ENCODE measurements at regions not wholly inside any gene's neighbourhood (a gene's known extent, or its start where the extent isn't known, plus 50 kb on each side); places are given as distances from the start of the nearest gene placed in this dataset.
A peak's percentile ranks its signal among the peaks of the same experiment; 100 is the strongest.
"Not testable (repeated sequence)": the region's sequence is repeated elsewhere in the genome, so short reads cannot be mapped to it uniquely, and the experiment has no call there.

DNA sequence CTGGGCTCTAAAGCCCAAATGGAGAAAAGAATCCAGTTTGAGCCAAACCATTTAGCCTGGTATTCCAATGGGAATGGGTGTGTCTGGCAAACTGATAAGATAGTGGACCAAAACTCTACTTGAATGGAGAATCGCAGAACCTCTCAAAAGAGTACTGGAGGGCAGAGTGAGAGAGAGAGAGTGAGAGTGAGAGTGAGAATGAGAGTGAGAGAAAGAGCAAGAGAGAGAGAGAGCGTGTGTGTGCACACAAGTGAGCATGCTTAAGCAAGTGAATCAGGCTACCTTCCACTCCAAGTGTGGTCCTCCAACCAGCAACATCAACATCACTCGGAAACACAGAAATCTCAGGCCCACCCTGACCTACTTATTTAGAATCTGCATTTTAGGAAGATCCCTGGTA, 58.8 kb downstream of the UQCRFS1 start:
- no peak for DNase-seq

DNA sequence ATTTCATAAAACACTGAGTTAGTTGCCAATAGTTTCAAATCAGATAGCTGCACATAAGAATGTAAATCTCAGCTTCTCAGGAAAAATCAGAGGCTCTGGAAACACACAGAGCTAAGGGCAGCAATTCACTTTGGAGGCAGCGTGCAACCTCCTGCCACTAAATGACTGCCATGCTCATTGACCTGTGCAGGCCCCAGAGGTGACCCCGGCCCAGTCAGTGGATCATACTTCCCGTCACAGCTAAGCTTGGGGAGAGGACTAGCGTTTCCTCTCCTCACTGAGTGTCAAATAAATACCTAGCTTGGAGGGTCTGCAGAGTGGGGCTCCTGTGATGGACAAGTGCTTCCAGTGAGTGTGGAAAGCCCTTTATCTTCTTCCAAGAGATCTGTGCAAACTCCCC, 67.2 kb downstream of the UQCRFS1 start:
- no peak for DNase-seq

DNA sequence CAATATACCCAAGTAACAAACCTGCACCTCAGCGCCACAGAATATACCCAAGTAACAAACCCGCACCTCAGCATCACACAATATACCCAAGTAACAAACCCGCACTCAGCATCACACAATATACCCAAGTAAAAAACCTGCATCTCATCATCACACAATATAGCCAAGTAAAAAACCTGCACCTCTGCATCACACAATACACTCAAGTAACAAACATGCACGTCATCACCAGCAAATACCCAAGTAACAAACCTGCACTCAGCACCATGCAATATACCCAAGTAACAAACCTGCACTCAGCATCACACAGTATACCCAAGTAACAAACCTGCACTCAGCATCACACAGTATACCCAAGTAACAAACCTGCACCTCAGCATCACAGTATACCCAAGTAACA, 69.8 kb downstream of the UQCRFS1 start:
- no peak for DNase-seq

DNA sequence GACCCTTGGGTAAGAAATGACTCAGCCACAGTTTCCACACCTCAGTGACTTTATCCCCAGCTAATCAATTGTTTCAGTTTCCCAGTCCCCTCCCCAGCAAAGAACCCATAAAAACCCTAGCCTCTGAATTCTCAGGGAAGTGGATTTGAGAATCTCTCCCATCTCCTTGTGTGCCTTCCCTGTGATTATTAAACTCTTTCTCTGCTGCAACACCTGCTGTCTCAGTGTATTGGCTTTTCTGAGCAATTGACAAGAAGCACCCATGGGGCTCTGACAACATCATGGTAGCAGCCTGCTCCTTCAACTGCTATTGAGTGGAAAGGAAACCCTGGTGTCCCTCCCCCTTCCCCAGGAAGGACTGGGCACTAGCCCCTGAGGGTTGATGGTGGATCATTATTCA, 73.7 kb downstream of the UQCRFS1 start:
- DNase-seq = no peak

DNA sequence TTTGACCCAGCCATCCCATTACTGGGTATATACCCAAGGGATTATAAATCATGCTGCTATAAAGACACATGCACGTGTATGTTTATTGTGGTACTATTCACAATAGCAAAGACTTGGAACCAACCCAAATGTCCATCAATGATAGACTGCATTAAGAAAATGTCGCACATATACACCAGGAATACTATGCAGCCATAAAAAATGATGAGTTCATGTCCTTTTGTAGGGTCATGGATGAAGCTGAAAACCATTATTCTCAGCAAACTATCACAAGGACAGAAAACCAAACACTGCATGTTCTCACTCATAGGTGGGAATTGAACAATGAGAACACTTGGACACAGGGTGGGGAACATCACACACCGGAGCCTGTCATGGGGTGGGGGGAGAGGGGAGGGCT, 74.7 kb downstream of the UQCRFS1 start:
- not testable (repeated sequence) for DNase-seq

DNA sequence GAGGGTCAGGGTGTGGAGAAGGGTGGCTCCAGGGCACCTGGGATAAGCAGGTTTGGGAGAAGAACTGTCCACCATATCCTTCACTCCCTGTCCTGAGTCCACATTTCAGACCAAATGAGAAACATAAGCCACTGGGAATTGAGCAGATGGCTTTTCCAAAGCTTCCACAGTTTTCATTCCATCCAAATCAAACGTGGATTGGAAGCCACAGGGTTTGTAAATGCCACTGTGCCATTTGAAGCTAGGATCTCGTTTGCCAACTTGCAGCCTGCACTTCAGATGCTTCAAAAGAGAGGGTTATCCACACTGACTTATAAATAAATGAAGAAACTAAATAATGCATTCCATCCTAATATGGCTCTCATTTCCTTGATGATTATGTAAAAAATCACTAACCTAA, 81.5 kb downstream of the UQCRFS1 start:
- no peak for DNase-seq

DNA sequence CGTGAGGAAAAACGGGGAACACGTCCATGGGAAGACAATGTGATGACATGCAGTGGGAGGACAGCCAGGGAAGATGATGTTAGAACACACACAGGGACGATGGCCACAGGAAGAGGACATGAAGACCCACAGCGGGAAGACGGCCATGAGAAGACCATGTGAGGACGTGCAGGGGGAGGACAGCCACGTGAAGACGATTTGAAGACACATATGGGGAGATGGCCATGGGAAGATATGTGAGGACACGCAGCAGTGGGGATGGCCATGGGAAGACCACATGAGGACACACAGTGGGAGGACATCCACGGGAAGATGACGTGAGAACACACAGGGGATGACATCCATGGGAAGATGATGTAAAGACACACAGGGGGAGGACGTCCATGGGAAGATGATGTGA, 83.8 kb downstream of the UQCRFS1 start:
- DNase-seq = no peak

DNA sequence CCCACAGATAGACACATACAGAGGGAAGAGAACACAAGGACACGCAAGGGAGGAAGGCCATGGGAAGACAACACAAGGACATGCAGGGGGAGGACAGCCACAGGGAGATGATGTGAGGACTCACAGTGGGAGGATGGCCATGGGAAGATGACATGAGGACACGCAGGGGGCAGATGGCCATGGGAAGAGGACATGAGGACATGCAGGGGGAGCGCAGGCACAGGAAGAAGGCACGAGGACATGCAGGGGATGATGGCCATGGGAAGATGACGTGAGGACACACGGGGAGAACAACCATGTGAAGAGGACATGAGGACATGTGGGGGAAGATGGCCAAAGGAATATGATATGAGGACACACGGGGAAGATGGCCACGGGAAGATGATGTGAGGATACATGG, 84.7 kb downstream of the UQCRFS1 start:
- no peak for DNase-seq

DNA sequence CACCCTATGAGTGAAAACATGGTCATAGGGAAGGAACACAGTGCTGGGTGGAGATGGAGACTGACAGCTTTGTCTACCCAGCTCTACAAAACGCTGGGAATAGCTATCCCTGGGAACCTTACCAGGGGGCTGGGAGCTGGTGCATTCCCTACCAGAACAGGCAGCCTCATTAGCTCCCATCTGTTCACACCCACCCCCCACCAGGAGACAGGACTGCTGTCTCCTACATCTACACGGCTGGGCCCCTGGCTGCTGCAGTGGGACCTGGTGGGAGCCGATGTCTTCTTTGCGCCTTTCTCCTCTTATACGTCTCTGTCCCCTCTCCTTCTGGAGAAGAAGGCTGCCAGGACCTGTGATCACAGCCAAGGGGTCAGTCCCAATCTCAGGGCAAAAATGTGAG, 90.8 kb downstream of the UQCRFS1 start:
- DNase-seq = no peak

DNA sequence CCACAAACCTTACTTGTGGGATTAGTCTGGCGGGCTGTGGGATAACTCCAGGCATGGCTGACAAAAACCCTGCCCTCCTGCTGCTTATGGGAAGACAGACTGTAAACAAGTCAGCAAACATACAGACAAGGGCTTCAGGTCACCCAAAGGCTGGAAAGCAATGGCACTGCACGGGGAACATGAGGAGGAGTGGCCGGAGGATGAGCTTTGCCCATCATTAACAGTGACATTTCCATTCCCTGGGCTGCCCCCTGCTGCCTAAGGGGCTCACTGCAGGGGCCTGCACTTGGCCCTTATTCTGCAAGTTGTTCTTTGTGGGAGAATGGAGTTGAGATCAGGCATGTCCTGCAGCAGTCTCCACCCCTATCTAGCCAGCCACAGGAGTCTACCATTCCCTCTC, 91.3 kb downstream of the UQCRFS1 start:
- DNase-seq = no peak

DNA sequence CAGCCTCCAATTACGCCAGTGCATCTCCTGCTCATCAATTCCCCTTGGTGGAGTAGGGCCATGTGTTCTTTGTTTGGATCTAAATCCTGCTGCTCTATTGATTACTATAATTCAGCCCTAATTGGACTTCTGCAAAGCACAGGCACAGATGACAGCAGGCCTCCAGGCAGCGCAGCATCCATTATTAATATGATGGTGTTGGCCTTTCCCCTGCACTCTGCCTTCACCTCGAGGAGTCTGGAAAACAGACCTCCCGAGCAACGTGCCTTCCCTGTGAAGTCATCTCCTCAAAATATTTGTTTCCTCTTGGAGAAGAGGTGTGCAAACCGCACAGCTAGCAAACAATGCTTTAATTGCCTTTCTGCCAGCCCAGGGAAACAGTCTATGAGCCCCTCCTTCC, 92.5 kb downstream of the UQCRFS1 start:
- DNase-seq = no peak

DNA sequence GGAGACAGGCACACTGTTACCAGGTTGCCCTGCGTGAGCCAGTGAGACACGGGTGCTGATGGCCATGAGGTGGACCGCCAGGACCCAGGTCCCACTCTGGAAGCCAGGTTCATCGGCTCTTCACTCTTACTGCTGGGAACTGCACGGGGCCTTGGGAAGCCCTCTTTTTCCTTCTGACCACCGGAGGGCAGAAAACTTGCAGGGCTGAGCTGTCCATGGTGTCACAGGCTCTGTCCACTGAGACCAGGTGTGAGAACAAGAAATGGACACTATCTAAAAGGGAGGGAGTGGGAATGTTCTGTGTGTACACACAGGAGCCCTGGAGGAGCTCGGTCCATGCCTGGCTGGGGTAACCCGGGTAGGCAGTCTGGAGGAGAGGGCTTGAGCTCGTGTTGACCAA, 93.4 kb downstream of the UQCRFS1 start:
- peak; percentile 15 for DNase-seq

DNA sequence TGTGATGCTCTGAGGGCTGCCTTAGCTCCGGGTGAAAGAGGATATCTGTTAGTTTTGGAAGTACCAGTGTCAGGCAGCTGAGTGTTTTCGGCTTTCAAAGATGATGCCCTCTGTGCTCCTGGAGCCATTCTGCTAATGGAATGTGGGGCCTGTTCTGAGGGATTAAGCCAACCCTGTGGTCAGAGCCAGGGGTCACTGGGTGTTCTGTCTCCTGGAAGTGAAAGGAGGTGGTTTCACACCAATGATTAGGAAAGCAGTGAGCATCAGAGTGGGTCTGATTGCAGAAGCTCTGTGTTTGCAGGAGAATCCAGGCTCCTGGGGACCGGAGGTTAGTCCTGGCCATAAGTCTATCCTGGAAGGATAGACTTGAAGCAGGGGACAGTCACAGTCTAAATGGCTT, 94.6 kb downstream of the UQCRFS1 start:
- DNase-seq = peak; percentile 5

DNA sequence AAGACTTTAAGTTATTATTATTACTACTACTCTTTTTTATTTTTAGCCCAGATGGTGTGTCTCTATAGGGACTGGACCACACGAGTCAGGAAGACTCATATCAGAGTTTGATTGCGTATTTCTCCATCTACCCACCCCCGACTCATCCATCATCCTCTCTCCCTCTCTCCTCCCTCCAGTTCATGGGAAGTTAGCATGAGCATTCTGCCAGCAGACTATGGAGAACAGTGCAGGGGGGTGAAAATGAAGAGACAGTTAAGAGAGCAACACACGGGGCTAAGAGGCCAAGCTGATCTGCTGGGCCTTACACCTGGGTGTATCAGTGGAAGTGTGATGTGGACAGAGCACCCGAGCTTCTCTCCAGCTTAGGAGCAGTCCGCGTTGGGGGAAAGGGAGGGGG, 95.0 kb downstream of the UQCRFS1 start:
- peak; percentile 12 for DNase-seq

DNA sequence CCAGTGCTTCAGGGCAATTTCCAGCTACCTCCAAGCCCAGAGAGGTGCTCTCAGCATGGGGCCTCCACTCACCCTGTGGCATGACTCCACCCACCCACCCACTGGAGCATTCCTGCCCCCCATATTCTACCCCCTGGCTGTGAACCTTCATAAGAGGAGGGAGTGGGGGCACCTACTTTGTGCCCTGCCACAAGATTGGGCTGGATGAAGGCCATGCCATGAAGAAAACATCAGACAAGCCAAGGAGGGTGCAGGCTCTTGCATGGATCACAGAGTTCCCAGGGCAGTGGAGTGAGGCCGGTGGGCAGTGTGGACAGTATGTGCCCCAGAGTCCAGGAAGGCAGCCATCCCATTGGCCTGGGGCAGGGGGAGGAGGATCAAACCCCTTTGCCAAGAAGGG, 97.8 kb downstream of the UQCRFS1 start:
- no peak for DNase-seq

DNA sequence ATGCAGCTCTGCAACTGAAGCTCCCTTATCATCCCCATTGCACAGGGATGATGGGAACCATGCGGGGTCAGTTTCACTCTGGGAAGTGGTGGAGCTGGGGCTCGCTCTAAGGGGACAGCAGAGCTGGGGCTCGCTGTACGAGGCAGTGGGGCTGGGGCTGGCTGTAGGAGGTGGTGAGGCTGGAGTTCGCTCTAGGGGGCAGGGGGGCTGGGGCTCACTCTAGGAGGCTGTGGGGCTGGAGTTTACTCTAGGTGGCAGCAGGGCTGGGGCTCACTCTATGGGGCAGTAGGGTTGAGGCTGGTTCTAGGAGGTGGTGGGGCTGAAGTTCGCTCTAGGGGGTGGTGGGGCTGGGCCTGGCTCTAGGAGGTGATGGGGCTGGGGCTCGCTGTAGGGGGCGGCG, 99.1 kb downstream of the UQCRFS1 start:
- no peak for DNase-seq

DNA sequence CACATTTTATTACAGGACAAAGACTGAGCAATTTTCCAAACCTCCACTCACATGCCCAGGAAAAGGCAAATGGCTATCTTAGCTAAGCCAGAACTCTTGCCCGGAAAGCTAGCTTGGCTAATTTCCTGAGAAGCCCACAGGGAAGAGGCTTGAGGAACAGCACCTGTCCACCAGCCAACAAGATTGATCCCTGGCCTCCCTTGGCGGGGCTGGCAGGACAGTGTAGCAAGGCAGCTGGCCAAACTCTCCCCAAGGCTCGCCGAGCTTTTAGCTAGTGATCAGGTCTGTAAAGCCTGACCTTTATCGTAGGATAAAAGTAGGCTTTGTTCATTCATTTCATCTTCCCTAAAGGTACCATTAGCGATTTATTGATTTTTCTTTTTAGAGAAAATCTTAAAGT, 101.4 kb downstream of the UQCRFS1 start:
- DNase-seq = no peak

DNA sequence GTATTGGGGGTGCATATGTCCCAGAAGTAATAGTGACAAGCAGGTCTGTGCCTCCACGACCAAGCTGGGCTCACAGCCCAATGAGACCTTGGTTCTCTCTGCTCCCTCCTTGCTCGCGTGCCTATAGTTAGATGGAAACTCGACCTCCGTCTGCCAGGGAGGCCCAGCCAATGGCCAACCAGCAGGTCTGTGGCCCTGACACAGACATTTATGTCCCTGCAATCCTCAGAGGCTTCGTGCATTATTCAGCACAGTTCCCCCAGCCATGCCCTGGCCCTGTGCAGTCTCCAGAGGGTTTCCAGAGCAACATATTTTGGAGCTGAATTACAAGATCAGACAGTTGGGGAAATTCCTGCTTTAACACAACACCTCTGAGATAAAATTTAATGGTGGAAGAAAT, 105.1 kb downstream of the UQCRFS1 start:
- DNase-seq = no peak

DNA sequence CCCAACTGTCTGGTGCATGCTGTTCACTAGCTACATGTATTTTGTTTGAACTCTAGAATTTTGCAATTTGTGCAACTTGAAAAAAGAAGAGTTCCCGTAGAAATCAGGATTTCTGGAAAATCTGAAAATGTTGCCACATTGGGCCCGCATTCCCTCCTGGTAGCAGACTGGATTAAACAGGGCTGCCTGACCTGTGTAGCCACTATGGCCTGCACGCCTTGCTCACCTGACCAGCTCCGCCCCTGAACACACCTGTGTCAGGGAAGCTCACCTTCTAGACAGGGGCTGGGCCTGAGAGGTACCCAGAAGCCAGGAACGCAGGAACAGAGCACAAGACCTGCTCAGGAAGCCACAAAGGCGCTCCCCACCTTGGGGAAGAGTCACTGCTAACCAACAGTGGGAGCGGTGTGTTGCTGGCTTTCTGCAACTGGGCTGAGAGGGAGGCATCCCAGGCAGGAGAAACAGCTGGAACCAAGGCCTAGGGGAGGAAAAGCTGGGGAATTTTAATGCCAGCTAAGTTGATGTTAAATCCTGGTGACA, 106.5 kb downstream of the UQCRFS1 start:
- DNase-seq = no peak

DNA sequence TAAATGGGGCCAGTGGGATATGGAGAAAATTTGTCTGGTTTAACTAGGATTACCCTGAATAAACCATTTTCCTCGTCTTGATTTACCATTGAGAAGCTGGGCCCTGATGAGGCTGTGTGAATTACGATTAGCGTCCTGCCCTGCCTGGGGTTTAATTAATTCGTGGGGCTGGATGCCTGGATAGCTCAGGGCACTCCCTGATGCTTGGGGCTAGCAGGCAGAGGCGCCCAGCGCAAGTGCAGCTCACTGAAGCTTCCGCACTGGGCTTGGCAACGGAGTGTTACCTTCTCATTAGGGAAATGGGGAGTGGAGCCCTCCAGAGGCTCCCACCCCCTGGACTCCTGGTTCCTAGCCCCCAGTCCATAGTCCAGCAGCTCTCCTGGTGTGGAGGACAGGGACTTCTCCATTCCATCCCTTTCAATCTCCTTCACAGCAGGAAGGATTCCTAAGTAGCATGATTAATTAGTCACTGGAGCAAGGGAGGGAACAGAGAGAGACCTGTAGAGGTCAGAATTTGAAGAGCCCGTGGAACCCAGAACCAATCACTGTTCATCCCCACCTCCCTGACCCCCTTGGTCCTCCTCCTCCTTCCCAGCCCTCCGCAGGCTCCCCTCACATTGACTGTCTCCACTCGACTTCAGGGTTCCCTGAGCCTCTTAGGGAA, 107.2 kb downstream of the UQCRFS1 start:
- DNase-seq = no peak

DNA sequence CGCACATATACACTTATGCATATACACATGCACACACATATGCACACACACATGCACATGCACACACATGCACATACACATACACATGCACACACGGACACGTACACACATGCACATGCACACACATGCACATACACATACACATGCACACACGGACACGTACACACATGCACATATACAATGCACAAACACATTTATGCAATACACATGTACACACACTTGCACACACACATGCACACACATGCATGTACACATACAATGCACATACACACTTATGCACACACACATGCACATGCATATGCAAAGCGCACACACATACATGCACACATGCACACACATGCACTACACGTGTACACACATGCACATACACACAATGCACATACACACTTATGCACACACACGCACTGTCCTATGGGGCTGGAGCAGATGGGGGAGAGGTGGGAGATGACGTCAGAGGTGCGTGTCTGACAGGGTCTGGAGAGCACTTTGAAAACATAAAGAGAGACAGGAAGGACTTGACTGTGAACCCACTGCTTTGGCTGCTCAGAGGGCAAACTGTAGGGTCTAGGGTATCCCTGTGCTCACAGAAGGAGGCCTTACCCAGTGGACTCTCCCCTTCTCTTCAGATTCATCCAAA, 108.2 kb downstream of the UQCRFS1 start:
- DNase-seq = no peak

DNA sequence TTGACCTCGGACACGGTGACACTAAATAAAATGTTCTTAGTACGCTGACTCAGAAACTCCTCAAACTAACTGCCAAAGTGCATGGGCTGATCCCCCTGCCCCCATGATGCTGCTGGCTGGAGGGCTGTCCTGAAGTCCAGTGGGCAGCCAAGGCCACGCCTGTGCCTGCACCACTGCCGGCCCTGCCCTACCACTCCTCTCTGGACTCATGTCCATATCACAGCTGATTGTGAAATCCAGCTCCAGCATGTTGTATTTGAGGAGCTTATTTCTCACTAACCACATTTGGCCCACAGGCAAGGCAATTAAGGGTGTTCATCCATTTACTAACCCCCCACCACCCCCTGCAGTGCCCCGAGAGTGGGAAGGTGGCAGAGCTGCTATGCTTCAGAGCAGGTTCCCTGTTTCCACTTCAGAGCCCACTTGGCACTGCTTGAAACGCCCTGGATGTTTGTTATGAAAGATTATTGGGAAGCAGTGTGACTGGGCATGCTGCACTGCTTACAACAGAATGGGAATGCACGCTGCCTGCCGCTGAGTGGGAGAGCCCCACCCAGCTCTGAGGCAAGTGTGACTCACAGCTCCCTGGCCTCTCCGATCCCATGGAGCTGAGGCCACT, 114.0 kb downstream of the UQCRFS1 start:
- DNase-seq = no peak

DNA sequence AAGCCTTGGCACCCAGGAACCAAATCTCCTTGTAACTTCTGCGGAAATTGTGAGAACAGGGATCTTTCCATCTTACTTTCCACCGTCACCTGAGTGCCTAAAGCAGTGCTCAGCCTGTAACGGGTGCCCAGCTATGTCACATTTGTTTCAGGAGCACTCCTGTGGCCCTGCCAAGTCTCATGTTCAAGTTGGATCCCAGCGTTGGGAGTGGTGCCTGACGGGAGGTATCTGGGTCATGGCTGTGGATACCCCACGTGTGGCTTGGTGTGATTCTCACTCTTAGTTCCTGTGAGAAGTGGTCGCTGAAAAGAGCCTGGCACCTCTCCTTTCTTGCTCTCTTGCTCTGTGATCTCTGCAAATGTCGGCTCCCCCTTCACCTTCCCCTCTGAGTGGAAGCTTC, 114.9 kb downstream of the UQCRFS1 start:
- DNase-seq = no peak

DNA sequence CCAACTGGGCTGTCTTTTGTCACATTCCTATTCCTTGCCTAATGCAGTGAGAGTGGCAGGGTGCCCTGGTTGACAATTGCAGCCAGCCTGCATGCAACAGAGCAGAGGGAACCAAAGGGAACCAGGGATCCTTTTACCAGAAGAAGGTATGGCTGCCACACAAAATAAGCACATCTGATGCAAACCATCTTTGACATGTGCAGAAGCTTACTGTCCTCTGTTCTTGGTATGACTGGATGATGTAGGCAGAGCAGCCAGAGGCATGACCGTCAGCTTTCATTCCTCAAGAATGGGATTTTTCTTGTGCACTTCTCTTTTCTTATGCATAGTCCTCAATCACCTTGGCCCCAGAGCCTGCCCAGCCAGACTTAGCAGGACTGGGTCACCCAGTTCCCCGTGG, 116.1 kb downstream of the UQCRFS1 start:
- no peak for DNase-seq
